ENCODE measurements at regions not wholly inside any gene's neighbourhood (a gene's known extent, or its start where the extent isn't known, plus 50 kb on each side); places are given as distances from the start of the nearest gene placed in this dataset.

GRCh38 chr1:29496701-29497100 lies 260.4 kb downstream of the PTPRU start:
- Histone ChIP-seq H3K27me3 (no peaks in the 10 kb centered on the region), H3K4me2 (no peak overlapping the region), H3K79me2 (ENCODE audit: low read depth) (no peaks in the 10 kb centered on the region), H3F3A (ENCODE audit: low read depth) (peaks cover 15% of the 10 kb centered on the region), H3K36me3 (no peaks in the 10 kb centered on the region), H3K9me3 (ENCODE audit: low read depth) (no peaks in the 10 kb centered on the region), H3K4me3 (no peak overlapping the region), H3K9ac (no peak overlapping the region), H3K27ac (no peak overlapping the region), H3K4me1 (peaks cover 12% of the 10 kb centered on the region), H4K20me1 (ENCODE audit: low read depth) (no peaks in the 10 kb centered on the region), H2AFZ (replicated peaks) (no peak overlapping the region)
- H3K27me3 Mint-ChIP-seq (ENCODE audit: insufficient read depth, low read depth): peaks cover 17% of the 10 kb centered on the region
- H3K27ac Mint-ChIP-seq: no peak overlapping the region
- peaks cover 33% of the 10 kb centered on the region for H3K4me1 Mint-ChIP-seq
- TF ChIP-seq EZH2phosphoT487 (IDR thresholded peaks at IDR 0.05): no peak
- no peak for TF ChIP-seq EZH2 (IDR thresholded peaks at IDR 0.05)
- no peak for TF ChIP-seq CTCF (IDR thresholded peaks at IDR 0.05)
- DNase-seq (ENCODE audit: low spot score): no peak
- H3K36me3 Mint-ChIP-seq: peaks cover 2% of the 10 kb centered on the region
- peaks cover 16% of the 10 kb centered on the region for H3K9me3 Mint-ChIP-seq
- H3K4me3 Mint-ChIP-seq: no peak overlapping the region

- Histone ChIP-seq H3K79me2 (ENCODE audit: low read depth) (no peaks in the 10 kb centered on the region), H3K36me3 (no peaks in the 10 kb centered on the region), H3K27ac (no peak overlapping the region), H3K27me3 (no peaks in the 10 kb centered on the region), H3K9me3 (ENCODE audit: low read depth) (no peaks in the 10 kb centered on the region), H2AFZ (replicated peaks) (peak overlapping the region; percentile 92), H3F3A (ENCODE audit: low read depth) (no peaks in the 10 kb centered on the region), H3K4me1 (no peaks in the 10 kb centered on the region), H3K9ac (no peak overlapping the region), H3K4me3 (no peak overlapping the region), H3K4me2 (no peak overlapping the region), H4K20me1 (ENCODE audit: low read depth) (no peaks in the 10 kb centered on the region)
- Mint-ChIP-seq H3K9me3 (peaks cover 9% of the 10 kb centered on the region), H3K4me3 (no peak overlapping the region), H3K4me1 (peaks cover 17% of the 10 kb centered on the region), H3K36me3 (no peaks in the 10 kb centered on the region), H3K27me3 (ENCODE audit: insufficient read depth, low read depth) (peaks cover 4% of the 10 kb centered on the region), H3K27ac (no peak overlapping the region)
- TF ChIP-seq CTCF (IDR thresholded peaks at IDR 0.05): peak; percentile 38
- no peak for TF ChIP-seq EZH2 (IDR thresholded peaks at IDR 0.05)
- no peak for TF ChIP-seq EZH2phosphoT487 (IDR thresholded peaks at IDR 0.05)
- no peak for DNase-seq (ENCODE audit: low spot score)
Observed at GRCh38 chr1:29490204-29490934, 254.0 kb downstream of the PTPRU start.

GRCh38 chr1:29489471-29489870 lies 253.1 kb downstream of the PTPRU start:
- H3K36me3 Mint-ChIP-seq: no peaks in the 10 kb centered on the region
- H3K4me1 Mint-ChIP-seq: peaks cover 17% of the 10 kb centered on the region

More at GRCh38 chr1:29489471-29489870, 253.1 kb downstream of the PTPRU start:
- Mint-ChIP-seq H3K9me3 (peaks cover 2% of the 10 kb centered on the region), H3K27ac (no peak overlapping the region), H3K4me3 (no peak overlapping the region), H3K27me3 (ENCODE audit: insufficient read depth, low read depth) (peaks cover 4% of the 10 kb centered on the region)
- Histone ChIP-seq H3K79me2 (ENCODE audit: low read depth) (no peaks in the 10 kb centered on the region), H3K36me3 (no peaks in the 10 kb centered on the region), H3K4me1 (no peaks in the 10 kb centered on the region), H2AFZ (replicated peaks) (no peak overlapping the region), H3K9ac (no peak overlapping the region), H3K4me3 (no peak overlapping the region), H3K27me3 (no peaks in the 10 kb centered on the region), H3F3A (ENCODE audit: low read depth) (no peaks in the 10 kb centered on the region), H3K27ac (no peak overlapping the region), H3K4me2 (no peak overlapping the region), H3K9me3 (ENCODE audit: low read depth) (no peaks in the 10 kb centered on the region), H4K20me1 (ENCODE audit: low read depth) (no peaks in the 10 kb centered on the region)
- no peak for DNase-seq (ENCODE audit: low spot score)
- TF ChIP-seq EZH2phosphoT487 (IDR thresholded peaks at IDR 0.05) (no peak), EZH2 (IDR thresholded peaks at IDR 0.05) (no peak), CTCF (IDR thresholded peaks at IDR 0.05) (no peak)

Data from neural progenitor cell (in vitro differentiated cells).